Lung (tissue), 11 donors: ENCODE measurements at regions not wholly inside any gene's neighbourhood (a gene's known extent, or its start where the extent isn't known, plus 50 kb on each side); places are given as distances from the start of the nearest gene placed in this dataset.

Experiments
- ATAC-seq: fragments of 200-7000 bp; cut with Tn5 transposase; one replicate; pipeline ENCODE4 v1.9.1; 2020; ENCODE audit warnings: moderate number of reproducible peaks; ENCODE audit not compliant: insufficient read depth, low FRiP score
- DNase-seq, 3 donors: peaks; one replicate each; pipeline ENCODE4 v3.0.0-alpha.2; 2013 to 2017
- H3K27ac ChIP-seq, 2 donors: one replicate each; pipeline ENCODE4 v1.5.1; 2013; ENCODE audit warnings: mild to moderate bottlenecking in 2 of 2, moderate library complexity in 2 of 2, control low read depth in 1 of 2, inconsistent platforms in 1 of 2, low read depth in 1 of 2, low read length in 1 of 2
- H3K27me3 ChIP-seq, 3 donors: one replicate each; pipeline ENCODE4 v1.5.1; 2013; ENCODE audit warnings: low read length in 2 of 3; ENCODE audit not compliant: control insufficient read depth in 3 of 3, insufficient read depth in 3 of 3
- H3K36me3 ChIP-seq, 4 donors: one replicate each; pipeline ENCODE4 v1.5.1; 2013; ENCODE audit warnings: low read length in 4 of 4, mild to moderate bottlenecking in 1 of 4, moderate library complexity in 1 of 4; ENCODE audit not compliant: control insufficient read depth in 4 of 4, insufficient read depth in 4 of 4
- H3K4me1 ChIP-seq, 5 donors: one replicate each; pipeline ENCODE4 v1.5.1; 2013; ENCODE audit warnings: low read length in 5 of 5, mild to moderate bottlenecking in 2 of 5, moderate library complexity in 1 of 5; ENCODE audit not compliant: control insufficient read depth in 5 of 5, insufficient read depth in 5 of 5
- H3K4me3 ChIP-seq: one replicate; pipeline ENCODE4 v1.5.1; 2013; ENCODE audit warnings: mild to moderate bottlenecking, control low read depth, moderate library complexity
- H3K9ac ChIP-seq, 2 donors: one replicate each; pipeline ENCODE4 v1.5.1; 2013; ENCODE audit warnings: low read length in 2 of 2, control low read depth in 1 of 2; ENCODE audit not compliant: insufficient read depth in 1 of 2
- H3K9me3 ChIP-seq, 4 donors: one replicate each; pipeline ENCODE4 v1.5.1; 2013; ENCODE audit warnings: low read length in 3 of 4, mild to moderate bottlenecking in 1 of 4, moderate library complexity in 1 of 4; ENCODE audit not compliant: control insufficient read depth in 4 of 4, insufficient read depth in 3 of 4
- WGBS, 2 donors: extraction: QIAGEN DNeasy Blood & Tissue Kit; methylation state at CpG; one replicate each; pipeline ENCODE4 v1.1.7; 2013; 5-methylcytosine and 5-hydroxymethylcytosine counted together
- TF ChIP-seq, protein P1 (sequence below): IDR thresholded peaks from 2 replicates; pipeline ENCODE4 v1.5.1; 2012; ENCODE audit warnings: mild to moderate bottlenecking; ENCODE audit errors: control extremely low read depth, extremely low read depth
- donor health status: control.
- donor health status: control.
- donor health status: Bipolar disorder and iron deficiency.
- donor health status: healthy.
- donor health status: DM: yes; HTN: yes; CAD: no.

DNA sequence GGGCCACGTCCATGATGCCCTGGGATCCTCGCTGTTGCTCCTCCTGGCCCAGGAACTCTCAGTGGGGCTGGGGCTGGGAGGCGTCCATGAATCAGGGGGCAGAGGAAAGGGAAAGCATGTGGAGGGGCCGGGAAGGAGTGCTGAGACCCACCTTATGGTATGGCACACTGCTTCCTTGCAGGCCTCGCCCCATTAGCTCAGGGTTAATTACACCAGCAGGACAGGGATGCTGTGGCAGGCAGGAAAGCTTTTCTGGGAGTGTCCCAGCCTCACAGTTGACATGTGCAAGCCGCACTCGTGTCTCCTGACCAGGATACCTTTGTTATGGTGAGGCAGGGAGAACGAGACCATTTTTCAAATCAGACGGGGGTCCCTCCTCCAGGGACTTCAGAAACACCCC is 109.7 kb upstream of the PCBD1 start:
- H3K36me3 ChIP-seq = no peaks in the 10 kb centered on the region
- TF ChIP-seq, protein P1, sequence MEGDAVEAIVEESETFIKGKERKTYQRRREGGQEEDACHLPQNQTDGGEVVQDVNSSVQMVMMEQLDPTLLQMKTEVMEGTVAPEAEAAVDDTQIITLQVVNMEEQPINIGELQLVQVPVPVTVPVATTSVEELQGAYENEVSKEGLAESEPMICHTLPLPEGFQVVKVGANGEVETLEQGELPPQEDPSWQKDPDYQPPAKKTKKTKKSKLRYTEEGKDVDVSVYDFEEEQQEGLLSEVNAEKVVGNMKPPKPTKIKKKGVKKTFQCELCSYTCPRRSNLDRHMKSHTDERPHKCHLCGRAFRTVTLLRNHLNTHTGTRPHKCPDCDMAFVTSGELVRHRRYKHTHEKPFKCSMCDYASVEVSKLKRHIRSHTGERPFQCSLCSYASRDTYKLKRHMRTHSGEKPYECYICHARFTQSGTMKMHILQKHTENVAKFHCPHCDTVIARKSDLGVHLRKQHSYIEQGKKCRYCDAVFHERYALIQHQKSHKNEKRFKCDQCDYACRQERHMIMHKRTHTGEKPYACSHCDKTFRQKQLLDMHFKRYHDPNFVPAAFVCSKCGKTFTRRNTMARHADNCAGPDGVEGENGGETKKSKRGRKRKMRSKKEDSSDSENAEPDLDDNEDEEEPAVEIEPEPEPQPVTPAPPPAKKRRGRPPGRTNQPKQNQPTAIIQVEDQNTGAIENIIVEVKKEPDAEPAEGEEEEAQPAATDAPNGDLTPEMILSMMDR = no peak
- ATAC-seq = no peak
- H3K9ac ChIP-seq = no peak overlapping the region
- peaks cover 0 to 2% (median 0%) of the 10 kb centered on the region in 4 donors for H3K9me3 ChIP-seq
- H3K4me3 ChIP-seq = no peak overlapping the region
- WGBS, 2 donors = 86 to 87% methylated on average over 9 of the region's 9 CpGs
- no peaks in the 10 kb centered on the region for H3K27me3 ChIP-seq
- H3K4me1 ChIP-seq = no peaks in the 10 kb centered on the region
- DNase-seq = no peak
- H3K27ac ChIP-seq = no peak overlapping the region

DNA sequence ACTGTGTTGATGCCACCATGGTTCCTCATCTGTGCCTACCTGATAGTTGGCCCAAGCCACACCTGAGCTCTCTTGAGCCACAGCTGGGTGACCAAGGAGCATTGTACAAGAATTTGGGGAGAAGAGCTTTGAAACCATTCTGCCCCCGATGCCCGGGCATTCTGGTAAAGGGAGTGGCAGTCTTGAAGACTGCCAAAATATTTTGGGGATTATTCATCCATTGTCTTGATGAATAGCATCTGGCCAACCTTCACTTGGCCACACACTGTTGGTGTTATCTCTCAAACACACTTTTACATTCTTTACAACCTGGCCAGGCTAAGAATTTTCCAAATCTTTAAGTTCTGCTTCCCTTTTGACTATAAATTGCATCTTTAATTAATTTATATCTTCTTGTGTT is 113.1 kb upstream of the PCBD1 start:
- H3K27me3 ChIP-seq = no peaks in the 10 kb centered on the region
- ATAC-seq (no peak), DNase-seq (no peak)
- H3K27ac ChIP-seq = no peak overlapping the region
- no peak overlapping the region for H3K9ac ChIP-seq
- TF ChIP-seq, protein P1 = no peak
- no peaks in the 10 kb centered on the region for H3K4me1 ChIP-seq
- H3K36me3 ChIP-seq = no peaks in the 10 kb centered on the region
- no peak overlapping the region for H3K4me3 ChIP-seq
- peaks cover 0 to 2% (median 0%) of the 10 kb centered on the region in 4 donors for H3K9me3 ChIP-seq
- WGBS, 2 donors = 84 to 98% methylated on average over 2 of the region's 2 CpGs

DNA sequence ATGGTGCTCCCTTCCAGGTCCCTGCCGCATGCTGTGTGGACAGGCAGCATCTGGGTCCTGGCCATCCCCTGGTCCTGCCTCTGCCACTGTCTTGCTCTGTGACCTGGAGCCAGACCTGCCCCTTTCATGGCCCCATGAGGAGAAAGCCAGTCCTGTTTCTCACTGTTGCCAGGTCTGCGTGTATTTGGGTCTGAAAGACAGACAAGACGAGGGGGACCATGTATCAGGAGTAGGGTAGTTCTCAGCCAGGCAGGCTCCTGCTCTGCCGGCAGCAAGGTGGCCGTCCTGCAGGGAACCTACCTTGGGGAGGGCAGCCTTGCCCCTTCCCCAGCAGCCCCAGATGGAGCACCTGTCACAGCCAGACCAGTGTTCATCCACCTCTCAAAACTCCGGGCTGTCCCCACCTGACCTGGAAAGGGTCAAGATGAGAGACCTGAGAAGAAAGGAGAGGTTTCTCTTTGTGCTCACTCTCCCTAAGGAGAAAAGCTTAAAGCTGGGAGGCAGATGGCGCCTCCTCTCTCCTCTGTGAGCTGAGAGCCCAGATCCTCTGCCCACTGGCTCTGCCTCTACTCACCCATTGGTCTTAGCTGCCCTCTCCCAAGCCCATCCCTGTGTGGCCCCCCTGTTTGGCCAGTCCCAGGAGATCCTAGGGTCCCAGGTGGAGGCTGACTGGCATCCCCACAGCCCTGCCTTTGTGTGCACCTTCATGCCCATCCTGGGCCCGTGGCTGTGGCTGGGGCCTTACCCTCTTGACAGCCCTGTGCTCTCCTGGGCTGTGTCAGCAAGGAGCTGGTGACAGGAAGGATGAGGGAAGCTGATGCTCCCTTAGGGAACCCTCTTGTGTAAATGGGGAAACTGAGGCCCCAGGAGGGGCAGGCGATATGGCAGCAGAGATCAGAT is 116.1 kb upstream of the PCBD1 start:
- Histone ChIP-seq H3K27ac (no peak overlapping the region), H3K9me3 (peaks cover 0 to 2% (median 0%) of the 10 kb centered on the region in 4 donors), H3K4me1 (no peaks in the 10 kb centered on the region), H3K27me3 (peaks cover 0 to 2% (median 0%) of the 10 kb centered on the region in 3 donors), H3K4me3 (no peak overlapping the region), H3K9ac (no peak overlapping the region), H3K36me3 (no peaks in the 10 kb centered on the region)
- whole genome bisulfite sequencing, 2 donors = 83 to 86% methylated on average over 9 of the region's 9 CpGs
- ATAC-seq (no peak), DNase-seq (no peak)
- TF ChIP-seq, protein P1 = no peak
